Neutrophil (primary cell): ENCODE measurements at regions not wholly inside any gene's neighbourhood (a gene's known extent, or its start where the extent isn't known, plus 50 kb on each side); places are given as distances from the start of the nearest gene placed in this dataset.

Experiments
- H3K27ac ChIP-seq: fragments of 200-600 bp; sonication (generic); 2 replicates; pipeline ENCODE4 v1.5.1; 2016; ENCODE audit warnings: mild to moderate bottlenecking, moderate library complexity
- H3K27me3 ChIP-seq: fragments of 200-600 bp; sonication (generic); 2 replicates; pipeline ENCODE4 v1.6.0; 2016; ENCODE audit warnings: mild to moderate bottlenecking
- H3K36me3 ChIP-seq: fragments of 200-600 bp; sonication (generic); 2 replicates; pipeline ENCODE4 v1.5.1; 2017
- H3K4me1 ChIP-seq, 2 experiments: fragments of 200-600 bp in 1 of 2; sonication (generic) in 1 of 2; 1 replicate in 1 of 2; 2 replicates in 1 of 2; pipeline versions ENCODE4 v1.5.1 to v1.6.1; 2013 to 2016; ENCODE audit warnings: low read depth in 1 of 2, low read length in 1 of 2, mild to moderate bottlenecking in 1 of 2, moderate library complexity in 1 of 2; ENCODE audit not compliant: control insufficient read depth in 1 of 2, insufficient read depth in 1 of 2
- H3K4me3 ChIP-seq, 2 experiments: fragments of 200-600 bp in 1 of 2; sonication (generic) in 1 of 2; 1 replicate in 1 of 2; 2 replicates in 1 of 2; pipeline ENCODE4 v1.5.1; 2013 to 2016; ENCODE audit warnings: low read depth in 1 of 2, low read length in 1 of 2, mild to moderate bottlenecking in 1 of 2, moderate library complexity in 1 of 2
- H3K9me3 ChIP-seq: fragments of 200-600 bp; sonication (generic); 2 replicates; pipeline ENCODE4 v1.5.1; 2016
- CTCF ChIP-seq: fragments of 200-600 bp; sonication (generic); IDR thresholded peaks from 2 replicates; pipeline ENCODE4 v1.5.1; 2016; ENCODE audit warnings: antibody characterized with exemption

- Histone ChIP-seq H3K4me3 (no peak overlapping the region), H3K27ac (no peak overlapping the region), H3K27me3 (no peaks in the 10 kb centered on the region), H3K4me1 (peaks cover 6 to 24% of the 10 kb centered on the region in 2 experiments), H3K9me3 (no peaks in the 10 kb centered on the region), H3K36me3 (no peaks in the 10 kb centered on the region)
- no peak for TF ChIP-seq CTCF
These were observed 416.8 kb downstream of the TMEM38B start for GRCh38 chr9:106111039-106111730.

- no peak overlapping the region for H3K4me3 ChIP-seq
- H3K9me3 ChIP-seq = no peaks in the 10 kb centered on the region
- no peak overlapping the region for H3K27ac ChIP-seq
- TF ChIP-seq CTCF = no peak
- H3K36me3 ChIP-seq = no peaks in the 10 kb centered on the region
- H3K4me1 ChIP-seq = peaks cover 6 to 24% of the 10 kb centered on the region in 2 experiments
- H3K27me3 ChIP-seq = no peaks in the 10 kb centered on the region
These were observed 418.6 kb downstream of the TMEM38B start for GRCh38 chr9:106112935-106113334.

- no peaks in the 10 kb centered on the region for H3K36me3 ChIP-seq
- no peak overlapping the region for H3K4me3 ChIP-seq
- no peaks in the 10 kb centered on the region for H3K9me3 ChIP-seq
- H3K27me3 ChIP-seq = no peaks in the 10 kb centered on the region
- no peak for TF ChIP-seq CTCF
- no peak overlapping the region for H3K27ac ChIP-seq
- no peaks in the 10 kb centered on the region for H3K4me1 ChIP-seq
These were observed 424.8 kb downstream of the TMEM38B start for GRCh38 chr9:106119176-106119575.

- Histone ChIP-seq H3K4me1 (no peaks in the 10 kb centered on the region), H3K9me3 (no peaks in the 10 kb centered on the region), H3K36me3 (no peaks in the 10 kb centered on the region), H3K4me3 (no peak overlapping the region), H3K27ac (no peak overlapping the region), H3K27me3 (no peaks in the 10 kb centered on the region)
- no peak for TF ChIP-seq CTCF
These were observed 425.7 kb downstream of the TMEM38B start for GRCh38 chr9:106120071-106120470.

GRCh38 chr9:106127776-106128175 lies 433.4 kb downstream of the TMEM38B start:
- Histone ChIP-seq H3K36me3 (no peaks in the 10 kb centered on the region), H3K27me3 (no peaks in the 10 kb centered on the region)
- no peak for TF ChIP-seq CTCF

More at GRCh38 chr9:106127776-106128175, 433.4 kb downstream of the TMEM38B start:
- H3K9me3 ChIP-seq = no peaks in the 10 kb centered on the region
- no peaks in the 10 kb centered on the region for H3K4me1 ChIP-seq
- H3K27ac ChIP-seq = no peak overlapping the region
- H3K4me3 ChIP-seq = no peak overlapping the region
